ENCODE measurements at regions not wholly inside any gene's neighbourhood (a gene's known extent, or its start where the extent isn't known, plus 50 kb on each side); places are given as distances from the start of the nearest gene placed in this dataset.

DNA sequence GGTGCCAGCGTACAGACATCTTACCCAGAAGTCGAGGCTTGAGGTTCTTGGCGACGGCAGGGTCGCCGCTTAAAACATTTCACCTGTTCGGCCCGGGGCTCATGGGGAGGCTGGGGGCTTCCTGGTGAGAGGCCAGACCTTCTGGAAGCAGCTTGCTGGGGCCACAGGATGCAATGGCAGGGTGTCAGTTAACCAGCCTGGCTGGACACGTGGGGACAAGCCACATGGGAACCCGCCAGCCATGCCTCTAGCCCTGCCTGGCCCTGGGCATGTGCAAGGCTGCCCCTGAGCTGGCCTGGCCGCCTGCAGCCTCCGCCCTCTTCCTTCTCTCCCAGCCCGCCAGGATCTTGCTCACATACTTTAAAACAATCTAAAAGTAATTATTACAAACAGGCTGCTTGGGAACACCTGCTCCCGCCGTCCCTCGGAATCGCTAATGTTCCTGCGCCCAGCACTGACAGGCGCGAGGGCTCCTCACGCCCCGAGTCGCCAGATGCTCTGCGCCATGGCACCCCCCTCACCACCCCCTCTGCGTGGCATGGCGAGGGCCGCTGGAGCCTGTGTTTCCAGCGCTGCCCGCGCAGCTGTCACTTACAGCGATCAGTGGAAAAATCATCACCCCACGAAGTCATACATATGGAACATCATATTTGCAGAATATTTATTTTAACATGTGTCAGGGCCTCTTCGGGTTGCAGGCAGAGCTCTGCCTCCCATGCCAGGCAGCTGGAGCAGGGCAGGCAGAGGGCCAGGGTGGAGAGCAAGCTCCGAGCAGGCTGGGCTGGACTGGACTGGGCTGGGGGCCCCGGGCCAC lies 188.7 kb upstream of the GSE1 start:
- TF ChIP-seq SMC3 (conservative IDR thresholded peaks at IDR 0.05; ENCODE audit: poor library complexity) (no peak), POLR2AphosphoS5 (IDR thresholded peaks at IDR 0.05) (peak; percentile 47), EP300 (conservative IDR thresholded peaks at IDR 0.05; ENCODE audit: poor library complexity, severe bottlenecking) (peak; percentile 56), TAF1 (IDR thresholded peaks at IDR 0.05; ENCODE audit: low read depth) (peak; percentile 29)
- TF ChIP-seq, protein P1, sequence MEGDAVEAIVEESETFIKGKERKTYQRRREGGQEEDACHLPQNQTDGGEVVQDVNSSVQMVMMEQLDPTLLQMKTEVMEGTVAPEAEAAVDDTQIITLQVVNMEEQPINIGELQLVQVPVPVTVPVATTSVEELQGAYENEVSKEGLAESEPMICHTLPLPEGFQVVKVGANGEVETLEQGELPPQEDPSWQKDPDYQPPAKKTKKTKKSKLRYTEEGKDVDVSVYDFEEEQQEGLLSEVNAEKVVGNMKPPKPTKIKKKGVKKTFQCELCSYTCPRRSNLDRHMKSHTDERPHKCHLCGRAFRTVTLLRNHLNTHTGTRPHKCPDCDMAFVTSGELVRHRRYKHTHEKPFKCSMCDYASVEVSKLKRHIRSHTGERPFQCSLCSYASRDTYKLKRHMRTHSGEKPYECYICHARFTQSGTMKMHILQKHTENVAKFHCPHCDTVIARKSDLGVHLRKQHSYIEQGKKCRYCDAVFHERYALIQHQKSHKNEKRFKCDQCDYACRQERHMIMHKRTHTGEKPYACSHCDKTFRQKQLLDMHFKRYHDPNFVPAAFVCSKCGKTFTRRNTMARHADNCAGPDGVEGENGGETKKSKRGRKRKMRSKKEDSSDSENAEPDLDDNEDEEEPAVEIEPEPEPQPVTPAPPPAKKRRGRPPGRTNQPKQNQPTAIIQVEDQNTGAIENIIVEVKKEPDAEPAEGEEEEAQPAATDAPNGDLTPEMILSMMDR (IDR thresholded peaks at IDR 0.05; ENCODE audit: poor library complexity, severe bottlenecking), result no peak
